GM18505 (cell line): ENCODE measurements at regions not wholly inside any gene's neighbourhood (a gene's known extent, or its start where the extent isn't known, plus 50 kb on each side); places are given as distances from the start of the nearest gene placed in this dataset.
"Not testable (repeated sequence)": the region's sequence is repeated elsewhere in the genome, so short reads cannot be mapped to it uniquely, and the experiment has no call there.

Experiments
- ATAC-seq: cut with Tn5 transposase; IDR thresholded peaks from one replicate; pipeline ENCODE4 v1.9.1; 2021; ENCODE audit not compliant: unreplicated experiment
- POLR2A ChIP-seq: IDR thresholded peaks from 4 replicates; pipeline ENCODE4 v1.6.1; 2011; ENCODE audit warnings: borderline replicate concordance; ENCODE audit not compliant: insufficient read depth, insufficient read length; ENCODE audit errors: extremely low read depth

DNA sequence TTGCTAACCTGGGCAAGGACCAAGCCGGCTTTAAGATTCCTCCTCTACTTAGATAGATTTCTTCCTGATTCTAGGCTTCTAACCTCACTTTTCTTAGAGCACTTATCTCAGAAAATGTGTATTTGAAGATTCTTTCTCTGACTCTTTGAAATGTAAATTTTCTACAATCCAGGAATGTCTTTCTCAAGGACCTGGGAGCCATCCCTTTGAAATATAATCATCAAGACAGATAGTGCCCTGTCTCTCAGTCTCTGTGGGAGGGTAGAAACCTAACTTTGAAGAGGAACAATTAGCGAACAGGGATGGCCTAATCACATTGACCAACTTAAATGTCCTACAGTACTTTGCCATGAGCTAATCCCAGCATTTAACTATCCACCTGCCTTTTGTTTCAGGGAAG lies 1646.0 kb downstream of the PCDH9 start:
- no peak for ATAC-seq
- TF ChIP-seq POLR2A: no peak

DNA sequence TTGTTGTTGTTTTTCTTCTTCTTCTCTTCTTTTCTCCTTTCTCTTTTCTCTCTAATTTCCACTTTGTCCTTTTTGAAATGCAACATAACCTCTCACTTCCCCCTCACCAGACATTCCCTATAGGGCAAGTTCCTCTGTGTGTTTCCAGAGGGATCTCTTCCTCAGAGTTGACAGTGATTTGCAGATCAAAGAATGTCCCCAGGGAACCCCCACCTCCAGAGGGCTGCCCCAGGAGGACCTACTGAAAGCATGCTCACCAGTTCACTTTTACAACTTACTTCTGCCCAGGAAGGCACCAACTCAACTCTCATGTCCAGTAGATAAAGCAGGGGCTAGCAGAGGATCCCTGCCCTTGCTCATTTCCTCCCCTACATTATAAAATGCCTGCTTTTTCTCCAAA lies 1648.0 kb downstream of the PCDH9 start:
- TF ChIP-seq POLR2A: no peak
- ATAC-seq: no peak

DNA sequence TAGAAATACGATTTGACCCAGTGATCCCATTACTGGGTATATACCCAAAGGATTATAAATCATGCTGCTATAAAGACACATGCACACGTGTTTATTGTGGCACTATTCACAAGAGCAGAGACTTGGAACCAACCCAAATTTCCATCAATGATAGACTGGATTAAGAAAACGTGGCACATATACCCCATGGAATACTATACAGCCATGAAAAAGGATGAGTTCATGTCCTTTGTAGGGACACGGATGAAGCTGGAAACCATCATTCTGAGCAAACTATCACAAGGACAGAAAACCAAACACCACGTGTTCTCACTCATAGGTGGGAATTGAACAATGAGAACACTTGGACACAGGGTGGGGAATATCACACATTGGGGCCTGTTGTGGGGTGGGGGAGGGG lies 1665.6 kb downstream of the PCDH9 start:
- ATAC-seq: not testable (repeated sequence)

DNA sequence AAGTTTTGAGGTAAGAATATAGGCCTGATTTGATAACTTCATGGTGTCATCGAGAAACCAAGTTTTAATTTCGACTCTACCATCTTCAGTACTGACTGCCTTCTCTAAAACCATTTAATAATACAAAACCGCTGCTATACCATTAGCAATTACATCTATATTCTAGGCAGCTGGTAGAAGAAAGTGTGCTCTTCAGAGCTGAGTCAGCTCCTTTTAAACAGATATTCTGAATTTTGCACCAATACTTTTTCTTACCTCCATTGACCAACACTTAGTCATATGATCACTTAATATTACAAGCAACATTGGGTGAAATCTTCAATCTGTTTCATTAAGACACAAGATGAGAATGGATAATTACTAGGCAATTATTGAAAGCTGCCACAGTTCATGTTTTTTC lies 1667.8 kb downstream of the PCDH9 start:
- TF ChIP-seq POLR2A: no peak
- ATAC-seq: no peak

DNA sequence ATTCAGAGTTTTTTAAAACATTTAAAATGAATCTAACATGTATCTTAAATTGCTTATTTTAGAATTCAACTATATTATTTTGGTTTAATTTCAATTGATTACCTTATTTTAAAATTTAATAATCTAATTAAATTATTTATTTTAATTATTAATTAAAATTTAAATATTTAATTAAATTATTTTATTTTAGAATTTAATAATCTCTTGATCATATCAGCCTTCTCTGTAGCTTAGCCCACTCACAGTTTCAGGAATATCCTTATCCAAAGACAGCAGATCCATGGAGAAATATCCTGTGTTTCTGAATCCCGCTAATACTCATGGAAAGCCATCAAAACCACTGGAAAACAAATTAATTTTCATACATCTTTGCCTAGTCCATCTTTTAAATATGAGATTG lies 1669.2 kb downstream of the PCDH9 start:
- no peak for TF ChIP-seq POLR2A
- no peak for ATAC-seq

DNA sequence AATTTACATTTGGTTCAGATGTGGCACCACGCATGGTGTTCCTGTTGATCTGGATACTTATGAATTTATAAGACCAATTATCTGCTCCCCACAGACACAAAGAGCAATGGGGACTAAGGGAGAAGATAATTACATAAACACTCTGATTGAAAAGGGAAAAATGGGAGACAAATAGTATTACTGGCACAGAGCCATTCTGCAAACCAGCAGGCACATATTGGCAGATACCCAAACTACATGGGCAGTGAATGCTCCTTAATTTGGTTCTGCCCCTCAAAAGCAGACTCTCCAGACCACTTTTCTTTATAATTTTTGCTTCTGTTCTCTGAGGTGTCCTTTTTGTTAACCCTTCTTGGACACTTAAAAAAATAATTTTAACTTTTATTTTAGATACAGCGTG lies 1674.2 kb downstream of the PCDH9 start:
- ATAC-seq: no peak
- TF ChIP-seq POLR2A: no peak

DNA sequence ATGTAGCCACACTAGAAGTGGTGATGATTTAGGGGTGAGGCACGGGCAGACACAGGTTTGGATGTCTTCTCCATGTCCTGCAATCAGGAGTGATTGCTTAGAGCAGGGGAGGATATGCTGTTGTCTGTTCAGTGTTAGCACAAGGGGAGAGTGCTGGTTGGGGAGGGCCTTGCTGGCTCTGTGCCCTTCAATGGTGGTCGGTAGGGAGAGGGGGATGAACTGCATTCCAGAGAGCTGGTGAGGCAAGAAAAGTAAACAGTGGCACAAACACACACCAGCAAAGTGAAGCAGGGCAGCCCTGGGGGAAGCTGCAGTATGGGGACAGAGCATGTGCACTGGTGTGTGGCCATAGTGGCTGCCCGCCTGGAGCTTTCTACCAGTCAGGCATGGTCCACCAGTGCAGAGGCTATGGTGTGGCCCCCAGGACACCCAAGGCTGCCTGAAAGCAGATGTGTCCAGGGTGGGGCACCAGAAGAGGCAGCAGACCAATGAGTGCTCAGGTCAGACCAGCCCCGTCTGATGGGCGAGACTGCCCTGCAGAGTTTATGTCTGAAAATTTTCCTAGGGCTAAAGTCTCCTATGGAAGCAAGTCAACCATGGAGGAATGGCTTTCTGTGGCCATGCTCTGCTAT lies 1676.9 kb downstream of the PCDH9 start:
- ATAC-seq: no peak
- no peak for TF ChIP-seq POLR2A

DNA sequence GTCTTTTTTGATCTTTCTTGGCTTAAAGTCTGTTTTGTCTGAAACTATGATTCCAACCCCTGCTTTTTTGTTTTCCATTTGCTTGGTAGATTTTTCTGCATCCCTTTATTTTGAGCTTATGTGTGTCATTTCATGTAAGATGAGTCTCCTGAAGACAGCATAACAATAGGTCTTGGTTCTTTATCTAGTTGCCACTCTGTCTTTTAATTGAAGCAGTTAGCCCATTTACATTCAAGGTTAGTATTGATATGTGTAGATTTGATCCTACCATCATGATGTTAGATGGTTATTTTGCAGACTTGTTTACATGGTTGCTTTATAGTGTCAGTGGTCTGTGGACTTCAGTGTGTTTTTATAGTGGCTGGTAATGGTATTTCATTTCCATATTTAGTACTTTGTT lies 1678.9 kb downstream of the PCDH9 start:
- ATAC-seq: no peak

DNA sequence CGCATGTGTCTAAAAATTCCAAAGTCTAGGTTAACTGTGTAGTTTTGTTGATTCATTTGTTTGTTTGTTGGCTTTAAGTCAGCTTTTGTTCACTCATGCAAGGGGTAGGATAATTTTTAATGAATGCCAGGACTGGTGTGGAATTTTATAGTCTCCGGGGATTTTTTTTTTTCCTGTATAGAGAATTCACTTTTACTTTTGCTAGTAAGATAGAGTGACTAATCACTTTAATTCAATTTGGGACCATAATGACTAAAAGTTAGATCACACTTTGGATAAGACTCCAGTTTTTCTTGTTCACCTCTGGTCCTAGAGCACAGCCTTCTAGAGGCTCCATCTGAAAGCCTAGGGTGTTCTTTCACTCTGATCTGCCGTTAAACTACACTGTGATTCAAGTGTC lies 1690.0 kb downstream of the PCDH9 start:
- no peak for ATAC-seq
- no peak for TF ChIP-seq POLR2A

More for the DNA sequence above, 1678.9 kb downstream of the PCDH9 start:
- TF ChIP-seq POLR2A: no peak

DNA sequence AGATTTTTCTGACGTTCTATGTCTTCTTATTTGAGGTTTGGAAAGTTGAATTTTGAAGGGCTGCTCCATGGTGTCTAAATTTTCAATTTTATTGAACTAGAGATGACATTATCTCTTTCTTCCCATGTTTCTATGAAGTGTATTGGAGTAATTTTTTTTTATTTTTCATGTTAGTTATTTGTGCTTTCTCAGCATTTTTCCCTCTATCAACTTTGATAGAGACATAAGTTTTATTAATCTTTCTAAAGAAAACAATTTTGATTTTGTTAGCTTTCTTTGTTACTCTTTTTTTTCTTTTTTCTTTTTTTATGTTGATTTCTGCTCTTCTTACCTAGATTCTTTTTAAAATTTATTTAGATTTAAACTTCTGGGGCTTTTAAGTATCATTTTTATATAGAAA lies 1694.8 kb downstream of the PCDH9 start:
- no peak for TF ChIP-seq POLR2A
- ATAC-seq: no peak

DNA sequence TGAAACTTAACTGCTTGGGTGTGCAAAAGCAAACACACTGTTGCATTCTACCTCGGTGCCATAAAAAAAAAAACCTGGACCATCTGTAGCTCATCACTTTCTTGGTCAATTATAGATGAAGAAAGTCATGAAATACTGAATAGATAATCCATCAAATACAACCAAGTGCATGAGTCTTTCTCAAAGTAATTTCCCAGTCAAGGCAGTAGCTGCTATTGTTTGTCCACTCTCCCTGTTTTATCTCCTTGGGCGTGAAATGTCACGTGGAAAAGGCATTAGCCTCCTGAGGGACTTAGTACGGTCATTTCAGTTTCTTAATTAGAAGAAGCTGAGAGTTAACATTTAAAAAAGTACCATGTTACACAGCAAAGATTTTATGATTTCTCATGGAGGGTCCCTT lies 1697.9 kb downstream of the PCDH9 start:
- TF ChIP-seq POLR2A: no peak
- ATAC-seq: no peak

DNA sequence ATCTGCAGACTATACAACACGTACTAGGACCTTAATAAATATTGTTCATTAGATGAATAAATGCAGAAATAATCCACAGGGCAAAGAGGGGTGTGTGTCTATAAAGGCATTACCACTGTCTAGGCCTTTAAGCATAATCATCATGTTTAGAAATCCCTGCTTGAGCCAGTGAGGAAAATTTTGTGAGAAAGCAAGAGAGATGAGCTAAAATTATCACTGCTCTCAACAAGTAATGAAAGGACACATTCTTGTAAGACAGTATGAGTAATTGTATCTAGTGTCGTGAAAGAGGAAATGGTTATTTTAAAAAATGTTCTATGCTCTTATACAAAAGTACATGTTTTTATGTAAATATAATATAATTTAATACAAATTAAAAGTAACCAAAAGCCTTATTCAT lies 1699.4 kb downstream of the PCDH9 start:
- ATAC-seq: no peak
- no peak for TF ChIP-seq POLR2A

DNA sequence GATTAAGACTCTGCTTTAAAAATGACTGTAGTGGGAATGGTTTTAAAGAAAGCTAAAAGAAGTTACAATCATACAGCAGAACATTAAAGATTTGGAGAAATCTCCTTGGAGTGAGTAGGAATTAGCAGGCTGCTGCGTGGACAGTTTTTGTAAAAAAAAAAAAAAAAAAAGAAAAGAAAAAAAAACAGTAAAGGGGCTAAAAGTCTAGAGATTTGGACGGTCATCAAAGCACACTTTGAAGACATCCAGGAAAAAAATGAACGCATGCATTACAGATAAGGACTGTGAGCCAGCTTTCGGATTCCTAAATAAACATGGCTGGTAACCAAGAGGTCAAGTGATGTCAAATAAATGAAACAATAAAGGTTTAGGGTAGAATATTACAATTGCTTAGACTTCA lies 1700.6 kb downstream of the PCDH9 start:
- TF ChIP-seq POLR2A: no peak
- ATAC-seq: no peak

DNA sequence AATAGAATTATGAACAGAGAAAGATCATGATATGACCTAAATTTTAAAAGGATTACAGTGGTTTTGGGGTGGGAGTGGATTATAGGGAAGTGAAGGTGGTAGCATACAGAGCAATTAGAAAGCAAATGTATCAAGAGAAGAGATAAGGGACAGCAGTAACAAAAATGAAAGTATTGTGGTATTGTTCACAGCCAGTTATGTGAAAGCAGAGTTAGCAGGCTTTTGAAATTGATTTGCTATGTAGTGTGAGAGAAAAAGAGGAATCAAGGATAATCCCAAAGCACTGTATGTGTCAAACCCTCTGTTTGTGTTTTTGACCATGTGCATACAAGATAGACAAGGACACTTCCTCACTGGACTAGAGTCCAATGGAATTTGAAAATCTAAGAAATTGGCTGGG lies 1721.4 kb downstream of the PCDH9 start:
- no peak for TF ChIP-seq POLR2A
- ATAC-seq: no peak

DNA sequence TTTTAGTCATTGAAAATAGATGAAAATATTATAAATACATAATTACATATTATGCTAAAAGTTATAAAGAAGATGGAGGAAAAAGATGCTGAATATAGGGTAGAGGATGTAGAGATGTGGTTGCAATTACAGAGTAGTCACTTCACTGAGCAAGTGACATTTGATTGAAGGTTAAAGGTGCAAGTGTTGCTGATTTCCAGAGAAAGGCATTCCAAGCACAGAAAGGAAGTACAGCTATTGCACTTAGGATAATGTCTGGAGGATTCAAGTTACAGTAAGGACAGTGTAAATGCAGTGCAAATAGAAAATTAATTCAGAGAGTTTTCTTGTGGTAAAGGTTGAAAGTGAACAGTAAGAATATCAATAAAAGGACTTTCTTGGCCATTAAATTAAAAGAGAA lies 1721.8 kb downstream of the PCDH9 start:
- TF ChIP-seq POLR2A: no peak
- no peak for ATAC-seq
